NT2/D1 (cell line): ENCODE measurements at regions not wholly inside any gene's neighbourhood (a gene's known extent, or its start where the extent isn't known, plus 50 kb on each side); places are given as distances from the start of the nearest gene placed in this dataset.

Experiments used
- DNase-seq: peaks from one replicate; pipeline ENCODE4 v3.0.0-alpha.2; 2011; ENCODE audit warnings: low read depth, low spot score
- H3K27me3 ChIP-seq: 2 replicates; pipeline ENCODE4 v1.6.0; 2011; ENCODE audit warnings: mild to moderate bottlenecking; ENCODE audit not compliant: insufficient read length, insufficient read depth
- H3K36me3 ChIP-seq: 2 replicates; pipeline ENCODE4 v1.6.1; 2011; ENCODE audit warnings: mild to moderate bottlenecking, low read length, mixed read lengths; ENCODE audit not compliant: insufficient read depth, insufficient read length
- H3K4me1 ChIP-seq: 2 replicates; pipeline ENCODE4 v1.5.1; 2011; ENCODE audit not compliant: insufficient read depth, insufficient read length
- H3K4me3 ChIP-seq: 2 replicates; pipeline ENCODE4 v1.5.1; 2011; ENCODE audit warnings: low read depth; ENCODE audit not compliant: insufficient read length
- H3K9ac ChIP-seq: 2 replicates; pipeline ENCODE4 v1.6.0; 2011; ENCODE audit warnings: low read depth; ENCODE audit not compliant: insufficient read length
- H3K9me3 ChIP-seq: 2 replicates; pipeline ENCODE4 v1.5.1; 2011; ENCODE audit warnings: mild to moderate bottlenecking, low read length; ENCODE audit not compliant: insufficient read depth
- SUZ12 ChIP-seq: IDR thresholded peaks from 2 replicates; pipeline ENCODE4 v1.6.1; 2011; ENCODE audit not compliant: insufficient read length, insufficient read depth; ENCODE audit errors: extremely low read depth
- YY1 ChIP-seq: IDR thresholded peaks from 2 replicates; pipeline ENCODE4 v1.6.1; 2011; ENCODE audit not compliant: insufficient read length, insufficient read depth
- ZNF274 ChIP-seq: IDR thresholded peaks from 2 replicates; pipeline ENCODE4 v1.6.1; 2011; ENCODE audit warnings: mild to moderate bottlenecking, low read depth, low read length

- DNase-seq, result no peak
- H3K4me3 ChIP-seq, result no peak overlapping the region
- no peaks in the 10 kb centered on the region for H3K36me3 ChIP-seq
- H3K27me3 ChIP-seq, result no peaks in the 10 kb centered on the region
- TF ChIP-seq SUZ12 (no peak), YY1 (no peak), ZNF274 (no peak)
- H3K9ac ChIP-seq, result no peak overlapping the region
- H3K9me3 ChIP-seq, result no peaks in the 10 kb centered on the region
- H3K4me1 ChIP-seq, result no peaks in the 10 kb centered on the region
These were observed 143.5 kb upstream of the UBL3 start for GRCh38 chr13:29993716-29994488.

DNA sequence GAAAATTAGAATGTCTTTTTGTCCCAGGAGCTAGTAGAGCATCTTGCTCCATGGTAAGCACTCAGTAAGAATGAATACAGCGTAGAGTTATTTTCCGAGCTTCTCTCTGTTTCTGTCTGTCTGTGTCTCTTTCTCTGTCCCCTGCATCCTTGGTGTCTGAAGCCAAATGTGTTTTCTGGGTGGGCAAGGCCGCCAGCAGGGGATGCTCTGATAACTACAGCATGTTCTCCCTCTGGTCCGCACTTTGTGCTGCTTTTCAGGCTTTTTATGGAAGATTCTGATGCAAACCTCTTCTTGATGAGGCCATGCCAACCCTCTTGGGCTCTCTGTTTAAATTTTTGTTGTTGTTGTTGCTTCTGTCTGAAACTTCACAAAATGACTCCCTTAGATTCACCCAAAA, 142.8 kb upstream of the UBL3 start:
- Histone ChIP-seq H3K9me3 (no peaks in the 10 kb centered on the region), H3K9ac (no peak overlapping the region), H3K27me3 (no peaks in the 10 kb centered on the region), H3K4me3 (no peak overlapping the region), H3K4me1 (no peaks in the 10 kb centered on the region), H3K36me3 (no peaks in the 10 kb centered on the region)
- no peak for DNase-seq
- TF ChIP-seq YY1 (no peak), SUZ12 (no peak), ZNF274 (no peak)

DNA sequence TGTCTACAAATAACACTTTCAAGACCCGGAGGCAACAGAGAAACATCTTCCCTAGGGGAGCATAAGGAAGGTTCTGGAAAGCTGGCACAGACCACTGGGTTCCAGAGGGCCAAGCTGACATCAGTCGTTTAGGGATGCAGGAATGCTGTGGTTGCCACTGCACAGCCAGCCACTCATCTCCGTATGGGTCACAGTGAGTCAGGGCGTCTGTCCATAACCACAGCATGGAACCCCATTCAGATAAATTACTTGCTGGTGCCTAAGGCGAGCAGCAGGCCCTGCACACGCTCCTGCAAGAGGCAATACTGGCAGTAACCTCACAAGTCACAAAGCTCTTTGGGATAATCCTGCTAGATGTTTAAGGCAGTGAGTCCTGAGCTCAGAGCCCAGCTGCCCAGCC, 140.9 kb upstream of the UBL3 start:
- TF ChIP-seq SUZ12 (no peak), ZNF274 (no peak), YY1 (no peak)
- Histone ChIP-seq H3K4me3 (no peak overlapping the region), H3K27me3 (no peaks in the 10 kb centered on the region), H3K9ac (no peak overlapping the region), H3K4me1 (no peaks in the 10 kb centered on the region), H3K9me3 (0 out of 2 replicates have a peak, but pooled peaks cover 13% of the 10 kb centered on the region), H3K36me3 (no peaks in the 10 kb centered on the region)
- peak; percentile 1 for DNase-seq

DNA sequence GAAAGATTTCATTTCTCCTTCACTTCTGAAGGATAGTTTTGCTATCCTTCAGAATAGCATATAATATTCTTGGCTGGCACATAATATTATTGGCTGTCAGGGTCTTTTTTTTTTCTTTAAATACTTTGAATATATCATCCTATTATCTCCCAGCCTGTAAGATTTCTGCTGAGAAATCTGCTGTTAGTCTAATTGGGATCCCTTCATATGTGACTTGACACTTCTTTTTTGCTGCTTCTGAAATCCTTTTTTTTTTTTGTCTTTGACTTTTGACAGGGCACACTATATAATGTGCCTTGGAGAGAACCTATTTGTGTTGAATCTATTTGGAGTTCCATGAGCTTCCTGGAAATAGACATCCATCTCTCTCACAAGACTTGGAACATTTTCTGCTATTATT, 136.9 kb upstream of the UBL3 start:
- DNase-seq, result no peak
- TF ChIP-seq YY1 (no peak), ZNF274 (no peak)
- Histone ChIP-seq H3K4me3 (no peak overlapping the region), H3K4me1 (no peaks in the 10 kb centered on the region), H3K9me3 (peaks cover 17% of the 10 kb centered on the region), H3K36me3 (no peaks in the 10 kb centered on the region), H3K9ac (no peak overlapping the region), H3K27me3 (no peaks in the 10 kb centered on the region)

DNA sequence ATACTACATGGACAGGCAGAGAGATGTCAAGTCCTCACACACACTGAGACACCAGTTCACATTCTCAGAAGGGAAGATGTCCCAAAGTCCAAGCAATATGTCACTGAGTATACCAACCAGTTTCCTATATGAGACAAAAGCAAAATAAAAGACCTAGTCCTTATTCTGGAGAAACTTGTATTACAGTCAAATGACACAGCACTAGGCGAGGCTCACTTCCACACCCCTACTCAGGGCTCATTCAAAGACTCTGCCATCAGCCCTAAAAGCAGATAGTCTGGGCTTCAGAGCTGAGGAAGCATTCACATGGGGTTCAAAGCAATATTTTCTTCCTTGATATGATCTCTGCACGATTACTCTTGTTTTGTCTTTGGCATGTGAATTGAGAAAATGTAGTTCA, 129.9 kb upstream of the UBL3 start:
- Histone ChIP-seq H3K4me3 (no peak overlapping the region), H3K9ac (no peak overlapping the region), H3K9me3 (peaks cover 16% of the 10 kb centered on the region), H3K4me1 (peaks cover 3% of the 10 kb centered on the region), H3K27me3 (no peaks in the 10 kb centered on the region), H3K36me3 (no peaks in the 10 kb centered on the region)
- DNase-seq, result no peak
- TF ChIP-seq YY1 (no peak), ZNF274 (no peak), SUZ12 (no peak)

DNA sequence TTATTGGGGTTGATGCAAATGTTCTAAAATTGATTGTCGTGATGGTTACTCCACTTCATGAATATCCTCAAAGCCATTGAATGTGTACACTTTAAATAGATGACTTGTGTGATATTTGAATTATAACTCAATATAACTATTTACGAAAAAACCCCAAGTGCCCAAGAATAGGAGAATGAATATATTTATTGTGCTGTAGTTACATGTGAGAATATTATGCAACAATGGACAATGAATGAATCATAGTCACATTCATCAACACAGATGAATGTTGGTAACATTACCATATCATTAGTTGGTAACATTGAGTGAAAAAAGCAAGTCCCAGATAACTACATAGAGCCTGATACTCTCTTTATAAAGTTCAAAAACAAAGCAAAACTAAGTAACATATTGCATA, 127.8 kb upstream of the UBL3 start:
- no peak overlapping the region for H3K4me3 ChIP-seq

DNA sequence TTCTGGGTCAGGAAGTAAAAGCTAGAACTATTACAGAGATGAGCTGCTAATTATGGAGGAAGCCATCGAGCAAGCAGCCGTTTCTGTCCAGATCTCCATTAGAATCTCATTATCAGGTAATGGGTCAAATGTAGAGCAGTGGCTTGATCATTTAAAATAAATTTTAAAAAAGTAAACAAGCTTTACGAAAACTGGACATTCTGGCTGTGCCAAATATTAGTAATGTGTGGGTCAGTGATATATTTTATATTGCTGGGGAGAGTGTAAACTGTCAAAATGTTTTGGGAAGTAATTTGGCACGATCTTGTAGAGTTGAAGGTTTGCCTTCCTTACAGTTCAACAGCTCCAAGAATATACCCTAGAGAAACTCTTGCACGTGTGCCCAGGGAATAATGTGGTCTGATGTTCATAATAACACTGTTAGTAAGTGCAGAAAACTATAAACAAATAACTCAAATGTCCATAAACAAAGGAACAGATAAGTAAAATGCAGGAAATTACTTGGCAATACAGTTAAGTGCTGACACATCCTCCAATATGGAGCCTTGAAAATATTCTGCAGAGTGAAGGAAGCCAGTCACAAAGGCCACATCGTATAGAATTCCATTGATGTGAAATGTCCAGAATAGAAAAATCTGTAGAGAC, 127.2 kb upstream of the UBL3 start:
- TF ChIP-seq SUZ12 (no peak), YY1 (no peak), ZNF274 (no peak)
- no peak for DNase-seq
- H3K36me3 ChIP-seq, result no peaks in the 10 kb centered on the region
- H3K9ac ChIP-seq, result no peak overlapping the region
- peaks cover 3% of the 10 kb centered on the region for H3K4me1 ChIP-seq
- peaks cover 15% of the 10 kb centered on the region for H3K9me3 ChIP-seq
- no peaks in the 10 kb centered on the region for H3K27me3 ChIP-seq
- no peak overlapping the region for H3K4me3 ChIP-seq

More for the DNA sequence above, 127.8 kb upstream of the UBL3 start:
- Histone ChIP-seq H3K9ac (no peak overlapping the region), H3K36me3 (no peaks in the 10 kb centered on the region), H3K27me3 (no peaks in the 10 kb centered on the region), H3K9me3 (peaks cover 16% of the 10 kb centered on the region), H3K4me1 (peaks cover 3% of the 10 kb centered on the region)
- DNase-seq, result no peak
- no peak for TF ChIP-seq ZNF274
- no peak for TF ChIP-seq YY1
- no peak for TF ChIP-seq SUZ12
